ENCODE measurements at regions not wholly inside any gene's neighbourhood (a gene's known extent, or its start where the extent isn't known, plus 50 kb on each side); places are given as distances from the start of the nearest gene placed in this dataset.

GRCh38 chr20:52688345-52688744 lies 283.8 kb upstream of the TSHZ2 start:
- Histone ChIP-seq H3K27ac (no peak overlapping the region), H3K36me3 (no peaks in the 10 kb centered on the region), H3K4me1 (no peaks in the 10 kb centered on the region), H3K4me3 (no peak overlapping the region), H3K27me3 (no peaks in the 10 kb centered on the region), H3K9me3 (no peaks in the 10 kb centered on the region)
- WGBS, 2 donors (ENCODE audit: low coverage in 1 of 2) = 23 to 53% methylated on average over 2 of the region's 2 CpGs
- intact Hi-C loops (cut with DNase I; ENCODE audit: low total_unique reads) (no loop called here), in situ Hi-C loops (cut with MboI; ENCODE audit: low pct_ligation_motif_present in 1 of 4, low pct_unique_long_range_greater_than_20kb in 1 of 4, low sequenced_read_pairs in 3 of 4) (no loop called here)
- no peak for TF ChIP-seq POLR2AphosphoS5 (IDR thresholded peaks at IDR 0.05)
- TF ChIP-seq CTCF (IDR thresholded peaks at IDR 0.05) = no peak
- TF ChIP-seq POLR2A (IDR thresholded peaks at IDR 0.05) = no peak
- no peak for TF ChIP-seq EP300 (IDR thresholded peaks at IDR 0.05; ENCODE audit: low read depth)
- DNase-seq = no peak

- H3K27ac ChIP-seq = no peak overlapping the region
- WGBS, 2 donors (ENCODE audit: low coverage in 1 of 2) = 31 to 55% methylated on average over 4 to 5 of the region's 5 CpGs
- no peak for DNase-seq
- no peaks in the 10 kb centered on the region for H3K4me1 ChIP-seq
- in situ Hi-C loops (cut with MboI; ENCODE audit: low pct_ligation_motif_present in 1 of 4, low pct_unique_long_range_greater_than_20kb in 1 of 4, low sequenced_read_pairs in 3 of 4) (no loop called here), intact Hi-C loops (cut with DNase I; ENCODE audit: low total_unique reads) (no loop called here)
- no peaks in the 10 kb centered on the region for H3K27me3 ChIP-seq
- H3K4me3 ChIP-seq = no peak overlapping the region
- H3K9me3 ChIP-seq = no peaks in the 10 kb centered on the region
- no peaks in the 10 kb centered on the region for H3K36me3 ChIP-seq
- TF ChIP-seq POLR2AphosphoS5 (IDR thresholded peaks at IDR 0.05) = no peak
Measured at GRCh38 chr20:52684905-52685304, 287.3 kb upstream of the TSHZ2 start.

GRCh38 chr20:52684176-52684575 lies 288.0 kb upstream of the TSHZ2 start:
- DNase-seq = no peak
- 82% methylated on average over 14 of the region's 14 CpGs; no CpG with 5 or more reads in 1 of the 2 donors for WGBS, 2 donors (ENCODE audit: low coverage in 1 of 2)
- intact Hi-C loops (cut with DNase I; ENCODE audit: low total_unique reads) = no loop called here
- no peak overlapping the region for H3K27ac ChIP-seq
- no peak overlapping the region for H3K4me3 ChIP-seq
- H3K36me3 ChIP-seq = no peaks in the 10 kb centered on the region
- in situ Hi-C loops (cut with MboI; ENCODE audit: low pct_ligation_motif_present in 1 of 4, low pct_unique_long_range_greater_than_20kb in 1 of 4, low sequenced_read_pairs in 3 of 4) = no loop called here
- no peaks in the 10 kb centered on the region for H3K27me3 ChIP-seq
- H3K4me1 ChIP-seq = no peaks in the 10 kb centered on the region
- TF ChIP-seq EP300 (IDR thresholded peaks at IDR 0.05; ENCODE audit: low read depth) = no peak
- TF ChIP-seq POLR2A (IDR thresholded peaks at IDR 0.05) = no peak
- no peak for TF ChIP-seq CTCF (IDR thresholded peaks at IDR 0.05)
- no peak for TF ChIP-seq POLR2AphosphoS5 (IDR thresholded peaks at IDR 0.05)
- H3K9me3 ChIP-seq = no peaks in the 10 kb centered on the region

GRCh38 chr20:52683761-52684160 lies 288.4 kb upstream of the TSHZ2 start:
- Histone ChIP-seq H3K4me3 (no peak overlapping the region), H3K27ac (no peak overlapping the region), H3K27me3 (no peaks in the 10 kb centered on the region), H3K9me3 (no peaks in the 10 kb centered on the region), H3K36me3 (no peaks in the 10 kb centered on the region), H3K4me1 (no peaks in the 10 kb centered on the region)
- no peak for DNase-seq
- 63 to 65% methylated on average over 3 to 5 of the region's 5 CpGs for WGBS, 2 donors (ENCODE audit: low coverage in 1 of 2)
- intact Hi-C loops (cut with DNase I; ENCODE audit: low total_unique reads) = no loop called here
- in situ Hi-C loops (cut with MboI; ENCODE audit: low pct_ligation_motif_present in 1 of 4, low pct_unique_long_range_greater_than_20kb in 1 of 4, low sequenced_read_pairs in 3 of 4) = no loop called here
- TF ChIP-seq CTCF (IDR thresholded peaks at IDR 0.05) (no peak), POLR2A (IDR thresholded peaks at IDR 0.05) (no peak), EP300 (IDR thresholded peaks at IDR 0.05; ENCODE audit: low read depth) (no peak), POLR2AphosphoS5 (IDR thresholded peaks at IDR 0.05) (no peak)

GRCh38 chr20:52682237-52682636 lies 289.9 kb upstream of the TSHZ2 start:
- H3K27ac ChIP-seq = no peak overlapping the region
- H3K36me3 ChIP-seq = no peaks in the 10 kb centered on the region
- intact Hi-C loops (cut with DNase I; ENCODE audit: low total_unique reads) = no loop called here
- H3K4me3 ChIP-seq = no peak overlapping the region
- no peak for DNase-seq
- no peaks in the 10 kb centered on the region for H3K4me1 ChIP-seq
- TF ChIP-seq CTCF (IDR thresholded peaks at IDR 0.05) (no peak), POLR2AphosphoS5 (IDR thresholded peaks at IDR 0.05) (no peak), EP300 (IDR thresholded peaks at IDR 0.05; ENCODE audit: low read depth) (no peak), POLR2A (IDR thresholded peaks at IDR 0.05) (no peak)
- WGBS, 2 donors (ENCODE audit: low coverage in 1 of 2) = 15 to 22% methylated on average over 1 of the region's 1 CpG
- H3K27me3 ChIP-seq = no peaks in the 10 kb centered on the region
- in situ Hi-C loops (cut with MboI; ENCODE audit: low pct_ligation_motif_present in 1 of 4, low pct_unique_long_range_greater_than_20kb in 1 of 4, low sequenced_read_pairs in 3 of 4) = no loop called here
- H3K9me3 ChIP-seq = no peaks in the 10 kb centered on the region
